HPDE6-E6E7 (cell line): ENCODE measurements at regions not wholly inside any gene's neighbourhood (a gene's known extent, or its start where the extent isn't known, plus 50 kb on each side); places are given as distances from the start of the nearest gene placed in this dataset.

ENCODE experiments used
- DNase-seq: peaks from one replicate; pipeline ENCODE4 v3.0.0; 2011; ENCODE audit warnings: missing footprints; ENCODE audit errors: extremely low spot score

DNA sequence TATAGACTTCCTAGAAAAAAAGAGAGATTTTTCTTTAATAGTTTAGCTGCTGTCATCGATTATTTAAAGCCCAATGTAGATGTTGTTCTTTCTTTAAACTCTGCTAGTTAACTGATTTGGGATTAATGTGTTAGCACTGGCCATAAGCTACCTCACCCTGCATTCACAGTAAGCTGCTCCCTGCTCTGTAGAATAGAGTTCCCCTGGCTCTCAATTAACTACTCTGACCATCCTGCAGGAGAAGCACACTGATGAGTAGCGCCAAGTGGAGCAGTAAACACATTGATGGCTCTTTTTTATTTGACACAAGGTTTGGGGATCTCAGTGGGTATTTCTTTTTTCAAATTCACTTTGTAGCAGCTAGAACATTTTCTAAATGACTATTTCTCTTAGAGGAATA lies 807.9 kb upstream of the ZNF608 start:
- DNase-seq = no peak

DNA sequence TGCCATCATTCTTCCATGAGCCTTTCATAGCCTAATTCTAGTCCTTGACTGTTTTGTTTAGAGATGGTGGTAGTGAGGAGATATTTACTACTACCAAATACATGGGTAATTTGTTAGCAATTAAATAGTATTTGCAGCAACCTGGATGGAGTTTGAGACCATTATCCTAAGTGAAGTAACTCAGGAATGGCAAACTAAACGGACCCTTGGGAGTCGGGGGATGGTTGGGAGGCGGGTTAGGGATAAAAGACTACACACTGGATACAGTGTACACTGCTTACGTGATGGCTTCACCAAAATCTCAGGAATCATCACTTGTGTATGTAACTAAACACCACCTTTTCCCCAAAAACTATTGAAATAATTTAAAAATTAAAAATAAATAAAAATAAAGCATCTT lies 809.2 kb upstream of the ZNF608 start:
- DNase-seq = no peak

DNA sequence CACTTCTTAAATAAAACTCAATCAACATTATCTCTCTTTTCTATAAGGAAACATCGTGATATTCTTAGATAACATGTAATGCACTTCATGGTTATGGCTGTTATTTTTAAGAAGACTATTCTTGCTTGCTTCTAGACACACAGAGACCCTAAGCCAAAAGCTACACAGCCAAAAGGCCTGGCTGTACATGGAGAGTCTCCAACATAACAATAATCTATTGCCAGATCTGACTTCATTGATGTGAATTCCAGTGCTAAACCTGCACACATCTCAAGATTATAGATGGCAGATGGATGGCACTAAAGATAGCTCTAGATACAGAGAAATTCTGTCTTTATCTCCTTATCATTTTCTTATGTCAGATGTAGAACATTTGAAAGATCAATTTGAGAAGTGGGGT lies 811.6 kb upstream of the ZNF608 start:
- no peak for DNase-seq

DNA sequence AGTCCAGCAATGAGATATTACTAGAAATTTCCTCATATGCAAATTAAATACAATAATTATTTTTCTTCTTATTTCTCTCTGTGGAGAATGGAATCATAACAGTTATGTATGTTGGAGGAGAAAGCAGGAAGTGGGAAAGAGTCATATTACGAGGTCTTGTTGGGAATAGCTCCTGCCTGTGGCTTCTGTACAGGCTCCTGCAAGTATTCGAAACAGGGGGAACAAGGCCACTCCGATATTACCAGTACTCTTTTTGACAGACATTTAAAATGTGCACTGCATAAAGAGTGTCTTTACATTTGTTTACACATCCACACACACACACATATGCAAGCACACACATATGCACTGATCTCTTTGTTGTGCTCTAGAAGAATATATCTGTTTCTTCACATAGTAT lies 812.0 kb upstream of the ZNF608 start:
- no peak for DNase-seq

DNA sequence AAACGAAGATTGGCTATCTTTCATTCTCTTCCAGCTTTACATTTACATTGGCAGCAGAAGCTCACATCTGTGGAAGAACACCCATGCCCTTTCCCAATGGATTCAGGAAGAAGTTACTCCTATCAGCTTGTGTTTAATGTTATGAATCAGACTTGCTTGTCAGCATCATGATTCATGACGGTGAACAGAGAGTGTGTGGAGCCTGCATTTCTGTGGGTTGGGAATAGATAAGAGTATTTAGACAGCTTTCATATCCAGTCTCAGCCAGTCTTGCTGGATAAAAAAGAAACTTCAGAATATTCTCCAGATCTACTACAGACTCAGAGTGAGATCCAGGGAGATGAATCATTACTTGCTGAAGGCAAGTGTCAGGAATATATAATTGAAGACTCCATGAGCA lies 812.9 kb upstream of the ZNF608 start:
- DNase-seq = peak; percentile 91

DNA sequence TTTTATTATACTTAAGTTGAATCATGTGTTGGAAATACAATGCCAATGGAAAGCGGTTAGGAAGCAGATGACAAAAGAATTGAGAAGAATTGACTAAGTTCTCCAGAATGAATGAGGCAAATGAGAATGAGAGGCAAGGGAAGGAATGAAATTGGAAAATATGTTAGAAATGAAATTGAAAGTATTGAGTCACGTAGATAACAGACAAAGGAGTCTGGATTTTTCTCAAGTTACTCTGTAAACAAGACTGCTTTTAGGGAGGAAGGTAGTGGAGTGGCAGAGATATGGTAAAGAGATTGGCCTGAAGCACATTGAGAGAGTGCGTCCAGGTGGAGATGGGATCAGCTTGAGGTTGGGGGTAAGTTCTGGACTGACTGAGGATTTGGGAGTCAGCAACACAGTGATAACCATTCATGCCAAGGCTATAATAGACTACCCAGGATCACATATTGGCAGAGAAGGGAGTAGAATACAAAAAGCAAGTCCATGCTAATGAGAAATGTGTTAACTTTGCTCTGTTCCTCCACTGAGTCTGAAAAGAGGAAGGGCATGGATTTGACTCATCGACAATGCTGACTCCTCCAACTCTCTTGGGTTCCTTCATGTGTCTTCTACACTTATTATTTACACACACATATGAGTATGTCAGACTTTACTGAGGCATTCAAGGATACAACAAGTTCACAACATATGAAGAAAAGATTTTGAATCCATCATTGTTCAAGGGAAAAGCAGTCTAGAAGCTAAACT lies 814.2 kb upstream of the ZNF608 start:
- peak; percentile 29 for DNase-seq

DNA sequence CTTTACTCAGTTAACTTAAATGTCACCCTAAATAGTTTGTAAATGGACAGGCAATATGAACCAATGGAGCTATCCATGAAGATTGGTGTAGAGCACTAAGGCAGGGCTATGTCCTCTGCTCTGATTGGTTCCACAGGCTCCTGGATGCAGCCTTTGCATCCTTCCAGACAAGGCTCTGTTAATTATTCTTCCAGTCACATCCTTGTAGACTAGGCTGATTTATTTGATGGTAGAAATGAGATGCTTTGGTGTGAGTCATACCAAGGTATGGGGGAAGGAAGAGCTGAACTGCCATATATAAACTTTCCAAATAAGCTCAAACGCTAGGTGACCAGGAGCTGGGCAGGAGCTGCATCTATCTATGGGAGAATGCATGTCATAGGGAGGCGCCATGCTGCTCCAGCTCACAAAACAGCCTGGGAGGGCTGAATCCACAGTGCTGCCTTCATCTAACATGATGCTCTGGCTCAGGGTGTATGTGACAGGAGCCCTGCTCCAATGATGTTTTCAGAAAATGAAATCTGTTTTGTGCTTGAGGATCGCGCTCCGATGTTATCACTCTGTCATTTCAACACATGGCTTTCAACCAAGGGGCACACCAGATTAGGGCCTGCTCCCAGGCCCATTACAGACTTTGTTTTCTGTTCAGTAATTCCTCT lies 818.0 kb upstream of the ZNF608 start:
- no peak for DNase-seq

DNA sequence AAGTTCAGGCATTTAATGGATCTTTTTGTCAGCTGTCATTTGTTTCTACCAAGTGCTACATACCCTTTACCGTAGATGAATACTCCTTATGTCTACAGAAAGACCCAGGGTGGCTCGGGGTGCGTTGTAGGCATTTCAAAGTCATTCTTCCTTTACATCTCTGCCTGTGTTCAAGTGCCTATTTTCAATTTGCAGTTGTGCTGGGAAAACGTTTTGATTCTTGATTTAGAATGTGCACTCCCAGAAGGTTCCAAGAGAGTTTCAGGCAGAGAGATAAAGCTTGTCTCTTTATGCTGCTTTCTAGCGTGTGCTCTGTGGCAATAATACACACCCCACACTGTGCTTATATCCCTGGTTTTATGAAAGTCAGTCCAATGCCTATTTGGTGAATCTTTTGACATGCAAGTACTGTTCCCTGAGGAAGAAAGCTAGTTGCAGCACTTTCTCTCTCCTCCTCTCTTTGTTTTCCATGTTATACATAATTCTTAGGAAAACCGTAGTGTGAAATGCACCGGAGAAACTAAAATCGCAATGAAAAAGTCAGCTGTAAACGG lies 828.1 kb upstream of the ZNF608 start:
- DNase-seq = no peak

DNA sequence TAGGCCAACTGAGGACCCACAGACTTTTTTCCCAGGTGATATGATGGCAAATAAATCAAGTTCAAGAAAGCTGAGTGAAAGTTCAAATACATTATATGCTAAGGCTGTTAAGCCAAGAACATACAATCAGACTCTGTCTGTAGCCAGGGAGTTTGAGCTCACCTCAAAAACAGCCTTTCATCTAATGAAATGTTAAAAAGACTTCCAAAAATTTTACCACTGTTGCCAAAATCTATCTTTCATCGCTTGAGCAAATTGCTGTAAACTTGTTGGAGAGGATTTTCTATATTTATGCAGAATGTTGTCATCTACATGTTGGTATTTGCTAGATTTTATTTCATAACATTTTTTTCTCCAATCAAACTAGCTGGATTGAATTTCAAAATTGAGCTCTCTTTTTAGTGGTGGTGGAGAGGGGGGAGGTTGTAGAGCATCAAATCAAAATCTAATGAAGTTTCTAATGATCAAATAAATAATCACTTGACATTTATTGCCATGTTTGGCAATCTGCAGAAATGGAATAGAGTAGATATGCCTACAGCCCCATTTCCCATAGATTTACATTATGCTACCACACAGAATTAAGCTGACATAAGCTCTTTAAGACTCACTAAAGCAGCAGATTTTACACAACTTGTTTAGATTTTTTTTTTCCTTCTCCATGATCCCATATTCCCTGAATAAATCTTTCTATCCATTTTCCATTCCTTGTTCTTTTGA lies 828.9 kb upstream of the ZNF608 start:
- no peak for DNase-seq

DNA sequence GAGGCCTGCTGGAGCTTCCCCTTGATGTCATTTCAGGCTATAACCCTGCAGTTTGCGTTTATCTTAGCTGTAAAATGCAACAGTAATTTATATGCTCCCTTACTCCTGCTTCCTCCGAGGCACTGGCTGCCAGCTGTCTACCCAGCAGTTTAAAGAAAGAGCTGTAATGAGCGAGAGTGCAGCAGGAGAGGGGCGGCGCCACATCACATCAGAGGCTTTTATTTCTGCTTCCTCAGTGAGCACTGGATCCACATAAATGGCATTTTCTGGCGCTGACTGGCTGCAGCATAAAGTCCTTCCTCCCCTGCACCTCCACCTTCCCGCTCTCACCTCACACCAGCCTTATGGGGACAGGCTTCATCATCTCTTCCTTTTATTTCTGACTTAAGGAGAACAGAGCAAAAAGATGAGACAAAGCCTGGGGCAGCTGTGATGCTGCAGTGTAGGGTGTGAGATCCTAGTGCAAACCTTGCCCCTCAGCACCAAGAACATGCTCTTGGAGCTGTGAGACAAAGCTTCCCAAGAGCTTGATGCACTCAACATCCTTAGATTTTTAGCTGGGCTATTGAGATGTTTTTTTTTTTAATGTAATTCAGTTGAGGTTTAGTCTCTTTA lies 829.6 kb upstream of the ZNF608 start:
- DNase-seq = no peak

DNA sequence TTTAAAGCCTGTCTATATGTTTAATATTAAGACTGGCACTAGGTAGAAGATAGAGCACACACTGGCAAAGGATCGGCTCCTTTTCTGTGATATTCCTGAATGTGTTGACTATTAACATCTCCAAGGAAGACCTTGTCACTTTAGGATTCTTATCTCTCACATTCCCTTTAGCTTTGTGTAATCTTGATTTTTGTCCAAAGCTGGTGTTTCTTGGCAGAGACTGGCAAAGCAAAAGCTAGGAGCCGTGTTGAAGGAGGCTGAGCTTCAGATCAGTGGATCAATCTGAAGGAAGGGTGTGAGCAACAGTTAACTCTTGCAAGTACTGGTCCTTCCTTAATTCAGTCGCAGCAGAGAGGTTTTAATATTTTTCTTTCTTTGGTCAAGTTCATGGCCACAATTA lies 830.4 kb upstream of the ZNF608 start:
- no peak for DNase-seq

DNA sequence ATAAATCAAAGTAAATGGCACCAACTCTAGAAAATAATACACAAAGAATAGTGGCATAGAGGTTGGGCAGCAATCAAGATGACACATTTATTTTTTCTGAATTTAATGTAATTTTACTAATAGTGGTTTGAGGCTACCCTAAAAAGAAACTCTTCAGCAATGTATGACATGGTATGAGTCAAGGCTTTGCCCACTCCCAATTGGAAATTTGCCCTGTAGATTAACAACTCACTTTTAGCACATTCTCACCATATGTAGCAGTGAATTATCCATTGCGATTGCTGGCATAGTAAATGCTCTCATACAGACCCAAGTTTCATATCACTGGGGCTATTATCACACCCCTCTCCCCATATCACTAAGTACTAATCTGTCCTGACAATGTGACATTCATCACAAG lies 832.1 kb upstream of the ZNF608 start:
- no peak for DNase-seq

DNA sequence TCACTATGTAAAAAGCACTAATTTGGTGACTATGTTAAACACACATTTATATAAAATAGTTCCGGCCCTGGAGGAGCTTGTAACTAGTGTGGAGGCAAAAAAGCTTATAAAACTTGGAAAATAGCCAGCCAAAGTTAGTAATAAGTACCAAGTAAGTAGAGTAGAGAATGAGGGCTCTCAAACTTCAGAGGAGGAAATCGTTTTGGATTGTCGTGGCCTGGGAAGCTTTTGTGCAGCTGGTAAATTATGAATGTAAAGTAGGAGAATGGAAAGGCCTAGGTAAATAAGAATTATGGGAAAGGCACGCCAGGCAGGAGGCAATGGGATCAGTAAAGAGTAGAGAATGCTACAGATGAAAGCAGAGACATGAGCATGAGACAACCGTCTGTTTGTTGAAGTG lies 832.7 kb upstream of the ZNF608 start:
- no peak for DNase-seq

DNA sequence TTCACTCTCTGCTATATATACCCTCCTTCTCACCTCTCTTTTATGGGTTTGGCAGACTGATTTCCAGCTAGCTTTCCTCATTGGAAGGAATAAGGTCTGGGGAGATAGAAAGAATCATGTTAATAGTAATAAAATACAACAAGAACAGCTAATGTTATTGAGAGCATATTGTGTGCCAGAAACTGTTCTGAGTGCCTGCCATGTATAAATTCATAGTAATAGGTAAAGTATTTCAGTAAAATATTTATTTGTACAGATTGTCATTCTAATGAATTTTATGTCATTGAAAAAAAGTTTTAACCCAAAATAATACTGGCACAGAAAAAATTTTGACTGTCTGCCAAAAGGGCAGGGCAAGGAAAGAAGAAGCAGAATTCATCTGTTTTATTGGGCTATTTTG lies 834.9 kb upstream of the ZNF608 start:
- no peak for DNase-seq

DNA sequence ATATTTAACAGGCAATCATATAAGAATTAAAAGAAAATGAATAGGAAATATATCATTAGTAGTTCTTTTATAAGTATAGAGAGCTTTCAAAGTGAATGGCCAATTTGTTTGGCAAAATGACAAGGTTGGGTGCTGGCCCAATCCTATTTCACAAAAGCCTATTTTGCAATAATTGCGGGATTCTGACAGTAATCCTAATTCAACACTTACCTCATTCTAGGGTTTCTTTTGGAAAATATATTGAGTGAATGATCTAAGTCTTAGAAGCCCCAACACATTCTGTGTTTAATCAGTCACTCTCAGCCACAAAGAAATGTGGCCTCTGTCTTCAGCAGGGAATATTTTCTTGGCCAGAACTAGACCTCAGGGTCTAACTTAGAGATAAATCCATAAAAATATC lies 835.9 kb upstream of the ZNF608 start:
- DNase-seq = no peak

DNA sequence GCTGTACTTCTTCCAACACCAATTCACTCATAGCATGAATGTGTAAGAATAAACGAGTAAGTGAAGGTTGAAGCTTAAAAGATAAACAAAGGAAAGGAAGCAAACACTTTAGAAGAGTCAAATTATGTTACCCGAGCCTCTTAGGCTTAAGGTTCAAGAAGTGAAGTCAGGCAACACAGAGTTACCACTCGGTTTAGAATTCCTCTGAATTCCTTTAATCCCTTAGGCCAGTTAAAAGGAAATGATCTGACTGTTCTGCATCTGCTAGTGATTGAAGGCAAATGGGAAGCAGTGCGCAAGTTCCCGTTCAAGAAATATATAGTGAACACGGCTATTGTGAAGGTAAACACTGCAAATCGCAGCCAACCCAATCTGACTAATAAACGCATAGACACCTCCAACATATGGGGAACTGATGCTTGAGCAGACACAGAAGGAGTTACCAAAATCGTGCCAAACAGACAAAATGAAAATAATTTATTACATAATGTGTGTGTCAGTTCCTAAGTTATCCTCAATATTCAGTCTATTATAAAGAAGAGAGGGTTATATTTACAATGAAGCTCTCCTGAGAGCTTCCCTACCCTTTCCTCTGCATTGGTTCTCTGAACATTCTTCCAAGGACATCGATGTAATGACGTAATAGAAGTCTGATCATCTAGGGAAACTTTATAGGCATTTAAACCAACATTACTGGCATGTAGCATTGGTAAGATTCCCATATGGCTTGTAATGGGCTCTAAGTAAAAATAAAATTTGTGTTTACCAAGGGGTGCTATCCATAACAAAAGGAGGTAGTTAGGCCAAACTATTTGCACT lies 837.1 kb upstream of the ZNF608 start:
- DNase-seq = no peak

DNA sequence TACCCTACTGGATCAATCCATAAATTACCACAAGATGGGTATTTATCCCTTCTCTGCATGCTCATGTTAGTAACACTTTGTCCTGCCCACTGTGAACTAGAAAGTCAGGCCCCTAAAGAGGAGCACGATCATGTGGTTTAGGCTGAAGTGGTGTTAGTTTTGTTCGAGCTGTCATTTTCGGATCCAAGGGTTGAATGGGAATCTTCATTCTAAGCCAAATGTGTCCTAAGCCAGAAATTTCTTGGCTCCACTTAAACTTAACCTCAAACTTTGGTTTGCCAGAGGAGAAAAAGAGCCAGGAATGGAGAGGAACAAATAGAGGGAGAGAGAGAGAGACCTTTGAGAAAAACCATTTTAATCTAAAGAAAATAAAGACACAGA lies 837.7 kb upstream of the ZNF608 start:
- no peak for DNase-seq

DNA sequence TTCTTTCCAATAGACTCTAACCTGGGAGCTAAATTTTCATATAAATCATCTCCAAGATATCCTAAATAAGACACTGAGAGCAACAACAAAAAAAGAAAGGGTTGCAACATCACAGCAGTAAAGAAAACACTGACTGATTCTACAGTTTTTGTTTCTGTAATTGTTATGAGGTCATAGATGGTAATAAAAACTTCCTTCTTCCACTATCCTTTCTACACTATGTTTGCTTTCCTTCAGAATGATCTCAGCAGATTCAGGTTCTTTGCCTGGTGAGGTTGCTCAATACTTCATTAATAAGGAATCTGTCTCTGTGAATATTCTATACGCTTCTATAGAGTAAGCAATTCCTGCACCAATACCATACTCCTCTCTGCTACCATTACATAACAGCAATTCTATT lies 835.6 kb upstream of the GRAMD2B start:
- DNase-seq = no peak

DNA sequence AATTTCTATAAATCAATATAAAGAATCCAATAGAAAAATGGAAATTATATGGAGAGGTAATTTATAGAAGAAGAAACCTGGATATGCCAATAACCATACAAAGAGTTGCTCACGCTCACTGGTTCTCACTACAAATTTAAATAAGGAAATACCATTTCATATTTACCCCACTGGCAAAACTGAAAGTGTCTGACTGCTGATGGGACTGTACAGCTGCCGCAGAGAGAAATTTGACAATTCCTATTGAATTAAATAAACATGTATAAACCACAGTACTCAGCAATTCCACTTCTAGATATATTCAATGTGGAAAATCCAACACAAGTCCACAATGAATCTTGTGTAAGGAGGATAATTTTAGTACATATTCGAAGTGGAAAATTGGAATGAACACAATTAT lies 830.4 kb upstream of the GRAMD2B start:
- DNase-seq = no peak

DNA sequence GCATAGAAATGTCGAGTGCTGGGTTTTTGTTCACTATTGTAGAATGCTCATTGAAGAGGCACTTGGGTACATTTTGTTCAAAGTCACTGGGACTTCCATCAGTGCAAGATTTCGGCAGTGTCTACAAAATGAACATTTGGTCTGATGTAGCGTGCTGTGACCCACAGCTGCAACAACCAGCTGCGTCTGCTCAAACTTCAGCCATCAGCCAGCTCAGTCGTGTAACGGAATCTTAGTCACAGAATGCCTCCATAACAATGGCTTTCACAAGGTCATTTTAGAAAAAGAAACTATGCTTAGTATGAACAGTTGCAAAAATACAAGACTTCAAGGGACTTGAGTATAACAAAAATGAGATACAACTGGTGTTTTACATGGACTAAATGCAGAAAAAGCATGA lies 828.1 kb upstream of the GRAMD2B start:
- no peak for DNase-seq

DNA sequence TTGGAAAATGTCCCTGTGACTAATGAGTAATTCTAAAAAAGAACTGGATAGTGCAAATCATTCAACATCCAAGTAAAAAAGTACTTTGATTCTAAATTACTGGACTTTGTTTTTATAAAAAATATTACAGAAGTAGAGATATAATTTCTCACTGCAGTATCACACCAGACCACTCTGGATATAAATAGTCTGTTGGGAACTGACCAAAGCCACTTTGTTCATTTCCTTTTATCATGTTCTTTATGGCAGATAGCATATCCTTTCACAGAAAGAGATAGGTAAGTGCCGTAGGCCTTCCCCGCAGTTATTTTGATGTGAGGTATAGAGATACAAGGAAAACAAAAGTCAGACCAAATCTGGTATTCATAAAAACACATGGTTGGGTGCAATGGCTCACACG lies 827.4 kb upstream of the GRAMD2B start:
- no peak for DNase-seq

DNA sequence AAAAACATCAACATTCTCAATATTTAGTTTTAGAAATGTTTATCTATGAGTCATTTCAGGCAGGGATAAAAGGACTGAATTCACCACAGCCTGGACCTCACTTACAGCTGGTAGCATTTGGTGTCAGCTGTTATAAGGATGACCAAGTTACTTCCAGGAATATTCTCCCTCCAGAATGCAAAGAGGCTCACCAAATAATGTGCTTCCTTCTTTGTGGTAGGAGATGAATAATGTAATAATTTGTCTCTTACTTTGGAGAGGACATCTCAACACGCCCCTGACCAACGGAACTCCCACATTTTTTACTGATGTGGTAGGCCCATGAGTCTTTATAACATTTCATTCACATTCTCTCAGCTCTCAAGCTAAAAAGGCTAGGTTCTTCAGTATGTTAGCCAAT lies 825.9 kb upstream of the GRAMD2B start:
- DNase-seq = no peak
